DOHH2 (cell line): ENCODE measurements at regions not wholly inside any gene's neighbourhood (a gene's known extent, or its start where the extent isn't known, plus 50 kb on each side); places are given as distances from the start of the nearest gene placed in this dataset.

Experiments
- CTCF ChIP-seq: fragments of 200-600 bp; sonication (generic); IDR thresholded peaks from one replicate; pipeline ENCODE4 v1.5.1; 2014; ENCODE audit warnings: antibody characterized with exemption, mild to moderate bottlenecking, low read depth, low read length; ENCODE audit not compliant: poor library complexity, severe bottlenecking
- EZH2phosphoT487 ChIP-seq: fragments of 200-600 bp; sonication (generic); IDR thresholded peaks from 2 replicates; pipeline ENCODE4 v1.6.1; 2017; ENCODE audit warnings: borderline replicate concordance, mild to moderate bottlenecking, antibody characterized with exemption, low read length, moderate library complexity, mixed read lengths

- no peak for TF ChIP-seq CTCF
- TF ChIP-seq EZH2phosphoT487, result no peak
These were observed 110.5 kb downstream of the KCNRG start for GRCh38 chr13:50125554-50126262.
